HTR-8/SVneo (cell line): ENCODE measurements at regions not wholly inside any gene's neighbourhood (a gene's known extent, or its start where the extent isn't known, plus 50 kb on each side); places are given as distances from the start of the nearest gene placed in this dataset.
"Not testable (repeated sequence)": the region's sequence is repeated elsewhere in the genome, so short reads cannot be mapped to it uniquely, and the experiment has no call there.

ENCODE experiments used
- DNase-seq: peaks from one replicate; pipeline ENCODE4 v3.0.0; 2011; ENCODE audit warnings: low spot score, mixed read lengths; ENCODE audit not compliant: insufficient read length
- FAIRE-seq: peaks from 2 replicates; lab custom pipeline; 2011; peaks lifted over from hg19 to GRCh38; lab: Jason Lieb, UNC

- DNase-seq (no peak), FAIRE-seq (no peak)
Observed at GRCh38 chr2:130289780-130290179, 52.9 kb upstream of the IMP4 start.

- FAIRE-seq (no peak), DNase-seq (peak; percentile 17)
Observed at GRCh38 chr2:130288467-130289403, 54.0 kb upstream of the IMP4 start.

GRCh38 chr2:130287656-130288026 is 55.1 kb upstream of the IMP4 start:
- FAIRE-seq (no peak), DNase-seq (no peak)

- FAIRE-seq (no peak), DNase-seq (no peak)
Observed at GRCh38 chr2:130286983-130287655, 55.6 kb upstream of the IMP4 start.

GRCh38 chr2:130283341-130283869 is 59.3 kb upstream of the IMP4 start:
- not testable (repeated sequence) for FAIRE-seq, DNase-seq

- not testable (repeated sequence) for DNase-seq, FAIRE-seq
Observed at GRCh38 chr2:130279551-130279950, 63.1 kb upstream of the IMP4 start.

GRCh38 chr2:130268333-130268732 is 70.1 kb upstream of the TUBA3E start:
- not testable (repeated sequence) for DNase-seq, FAIRE-seq

GRCh38 chr2:130267572-130267971 is 69.3 kb upstream of the TUBA3E start:
- FAIRE-seq, DNase-seq: not testable (repeated sequence)

- FAIRE-seq, result not testable (repeated sequence)
Observed at GRCh38 chr2:130266836-130267235, 68.6 kb upstream of the TUBA3E start.

GRCh38 chr2:130265570-130266247 is 67.5 kb upstream of the TUBA3E start:
- FAIRE-seq, result peak; percentile 68
- not testable (repeated sequence) for DNase-seq

More at GRCh38 chr2:130266836-130267235, 68.6 kb upstream of the TUBA3E start:
- not testable (repeated sequence) for DNase-seq

GRCh38 chr2:130264901-130265320 is 66.7 kb upstream of the TUBA3E start:
- peak; percentile 38 for FAIRE-seq
- DNase-seq, result not testable (repeated sequence)

GRCh38 chr2:130264501-130264900 is 66.3 kb upstream of the TUBA3E start:
- DNase-seq (no peak), FAIRE-seq (no peak)

- no peak for DNase-seq
- FAIRE-seq, result no peak
Observed at GRCh38 chr2:130264046-130264445, 65.8 kb upstream of the TUBA3E start.

- DNase-seq, result no peak
- no peak for FAIRE-seq
Observed at GRCh38 chr2:130263606-130264005, 65.4 kb upstream of the TUBA3E start.

GRCh38 chr2:130261970-130262760 is 63.9 kb upstream of the TUBA3E start:
- FAIRE-seq (no peak), DNase-seq (no peak)

- DNase-seq, result no peak
- FAIRE-seq, result no peak
Observed at GRCh38 chr2:130261099-130261498, 62.9 kb upstream of the TUBA3E start.

- FAIRE-seq (no peak), DNase-seq (no peak)
Observed at GRCh38 chr2:130259594-130259993, 61.4 kb upstream of the TUBA3E start.

- no peak for DNase-seq
- FAIRE-seq, result no peak
Observed at GRCh38 chr2:130258356-130258755, 60.1 kb upstream of the TUBA3E start.

- DNase-seq (no peak), FAIRE-seq (no peak)
Observed at GRCh38 chr2:130252880-130253645, 54.8 kb upstream of the TUBA3E start.
